ENCODE measurements at regions not wholly inside any gene's neighbourhood (a gene's known extent, or its start where the extent isn't known, plus 50 kb on each side); places are given as distances from the start of the nearest gene placed in this dataset.
A peak's percentile ranks its signal among the peaks of the same experiment; 100 is the strongest.

GRCh38 chr15:29601811-29602210 is 220.5 kb downstream of the TJP1 start:
- no peak for DNase-seq

GRCh38 chr15:29600262-29600661 is 222.0 kb downstream of the TJP1 start:
- no peak for DNase-seq

- DNase-seq, result no peak
These were observed 226.0 kb downstream of the TJP1 start for GRCh38 chr15:29596266-29596665.

GRCh38 chr15:29593629-29594028 is 228.6 kb downstream of the TJP1 start:
- no peak for DNase-seq

GRCh38 chr15:29593111-29593510 is 229.2 kb downstream of the TJP1 start:
- DNase-seq, result no peak

GRCh38 chr15:29590701-29591100 is 231.6 kb downstream of the TJP1 start:
- DNase-seq, result no peak

GRCh38 chr15:29589975-29590374 is 232.3 kb downstream of the TJP1 start:
- no peak for DNase-seq

GRCh38 chr15:29589416-29589815 is 232.9 kb downstream of the TJP1 start:
- no peak for DNase-seq

- DNase-seq, result no peak
These were observed 248.9 kb downstream of the TJP1 start for GRCh38 chr15:29573197-29573838.

- DNase-seq, result no peak
These were observed 250.4 kb downstream of the TJP1 start for GRCh38 chr15:29571792-29572431.

GRCh38 chr15:29570948-29571791 is 251.1 kb downstream of the TJP1 start:
- DNase-seq, result no peak

- no peak for DNase-seq
These were observed 251.9 kb downstream of the TJP1 start for GRCh38 chr15:29570121-29570947.

GRCh38 chr15:29569533-29570092 is 252.7 kb downstream of the TJP1 start:
- no peak for DNase-seq

- peak in 2 of 4 experiments; percentile 11 to 13 for DNase-seq
These were observed 253.3 kb downstream of the TJP1 start for GRCh38 chr15:29568840-29569532.

- no peak for DNase-seq
These were observed 254.9 kb downstream of the TJP1 start for GRCh38 chr15:29567336-29567735.

GRCh38 chr15:29566914-29567313 is 255.4 kb downstream of the TJP1 start:
- no peak for DNase-seq

GRCh38 chr15:29563112-29563511 is 259.2 kb downstream of the TJP1 start:
- DNase-seq, result no peak

- DNase-seq, result no peak
These were observed 261.4 kb downstream of the TJP1 start for GRCh38 chr15:29560896-29561295.

GRCh38 chr15:29558261-29558660 is 264.0 kb downstream of the TJP1 start:
- DNase-seq, result no peak

- DNase-seq, result no peak
These were observed 265.1 kb downstream of the TJP1 start for GRCh38 chr15:29557171-29557570.

GRCh38 chr15:29556380-29556779 is 265.9 kb downstream of the TJP1 start:
- no peak for DNase-seq

GRCh38 chr15:29554531-29554930 is 267.7 kb downstream of the TJP1 start:
- DNase-seq, result no peak
